ENCODE measurements at regions not wholly inside any gene's neighbourhood (a gene's known extent, or its start where the extent isn't known, plus 50 kb on each side); places are given as distances from the start of the nearest gene placed in this dataset.

DNA sequence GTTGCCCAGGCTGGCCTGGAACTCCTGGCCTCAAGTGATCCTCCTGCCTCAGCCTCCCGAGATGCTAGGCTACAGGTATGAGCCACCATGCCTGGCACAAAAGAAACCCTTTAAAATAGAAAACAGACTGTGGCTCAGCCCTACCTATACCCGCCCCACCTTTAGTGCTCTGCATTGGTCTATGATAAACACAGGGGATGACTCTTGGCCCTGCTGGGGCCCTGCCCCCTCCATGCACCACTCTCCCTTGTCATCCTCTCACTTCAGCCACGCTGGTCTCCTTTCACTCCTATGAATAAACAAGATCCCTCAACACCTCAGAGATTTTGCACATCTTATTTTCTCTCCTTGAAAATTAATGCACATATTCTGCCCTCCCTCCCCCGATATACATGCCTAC lies 251.4 kb upstream of the KLF14 start:
- TF ChIP-seq POLR2AphosphoS5 (IDR thresholded peaks at IDR 0.05; ENCODE audit: low read depth, low read length) (no peak), POLR2A (IDR thresholded peaks at IDR 0.05; ENCODE audit: low read depth, low read length) (no peak), TAF1 (IDR thresholded peaks at IDR 0.05; ENCODE audit: borderline replicate concordance, low read depth, low read length) (no peak)

Data from GM12892 (cell line).